ENCODE measurements at regions not wholly inside any gene's neighbourhood (a gene's known extent, or its start where the extent isn't known, plus 50 kb on each side); places are given as distances from the start of the nearest gene placed in this dataset.
"Not testable (repeated sequence)": the region's sequence is repeated elsewhere in the genome, so short reads cannot be mapped to it uniquely, and the experiment has no call there.

DNA sequence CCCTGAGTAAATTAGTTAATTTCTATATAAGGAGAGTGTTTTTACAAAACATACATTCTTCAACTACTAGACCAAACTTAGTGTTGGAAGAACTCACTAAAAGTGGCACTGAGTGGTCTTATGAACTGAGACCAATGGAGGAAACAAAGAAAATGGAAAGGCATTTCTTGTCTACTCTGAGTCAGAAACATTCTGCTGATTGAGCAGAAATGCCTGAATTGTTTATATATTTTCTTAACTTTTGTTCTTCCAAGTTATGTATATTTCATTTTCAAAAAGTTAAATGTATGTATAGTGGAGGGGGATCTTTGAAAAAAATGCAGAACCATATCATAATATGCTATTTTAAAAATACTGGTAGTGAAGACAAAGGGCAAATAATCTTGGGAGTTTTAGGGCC, 320.7 kb downstream of the HGF start:
- DNase-seq, result no peak
- Histone ChIP-seq H3K4me1 (no peaks in the 10 kb centered on the region), H3K9me3 (no peaks in the 10 kb centered on the region), H3K36me3 (no peaks in the 10 kb centered on the region), H3K27me3 (no peaks in the 10 kb centered on the region), H3K4me3 (no peak overlapping the region), H3K27ac (no peak overlapping the region)
- TF ChIP-seq POLR2A (IDR thresholded peaks at IDR 0.05), result no peak
- TF ChIP-seq, protein P1, sequence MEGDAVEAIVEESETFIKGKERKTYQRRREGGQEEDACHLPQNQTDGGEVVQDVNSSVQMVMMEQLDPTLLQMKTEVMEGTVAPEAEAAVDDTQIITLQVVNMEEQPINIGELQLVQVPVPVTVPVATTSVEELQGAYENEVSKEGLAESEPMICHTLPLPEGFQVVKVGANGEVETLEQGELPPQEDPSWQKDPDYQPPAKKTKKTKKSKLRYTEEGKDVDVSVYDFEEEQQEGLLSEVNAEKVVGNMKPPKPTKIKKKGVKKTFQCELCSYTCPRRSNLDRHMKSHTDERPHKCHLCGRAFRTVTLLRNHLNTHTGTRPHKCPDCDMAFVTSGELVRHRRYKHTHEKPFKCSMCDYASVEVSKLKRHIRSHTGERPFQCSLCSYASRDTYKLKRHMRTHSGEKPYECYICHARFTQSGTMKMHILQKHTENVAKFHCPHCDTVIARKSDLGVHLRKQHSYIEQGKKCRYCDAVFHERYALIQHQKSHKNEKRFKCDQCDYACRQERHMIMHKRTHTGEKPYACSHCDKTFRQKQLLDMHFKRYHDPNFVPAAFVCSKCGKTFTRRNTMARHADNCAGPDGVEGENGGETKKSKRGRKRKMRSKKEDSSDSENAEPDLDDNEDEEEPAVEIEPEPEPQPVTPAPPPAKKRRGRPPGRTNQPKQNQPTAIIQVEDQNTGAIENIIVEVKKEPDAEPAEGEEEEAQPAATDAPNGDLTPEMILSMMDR (IDR thresholded peaks at IDR 0.05), result no peak

DNA sequence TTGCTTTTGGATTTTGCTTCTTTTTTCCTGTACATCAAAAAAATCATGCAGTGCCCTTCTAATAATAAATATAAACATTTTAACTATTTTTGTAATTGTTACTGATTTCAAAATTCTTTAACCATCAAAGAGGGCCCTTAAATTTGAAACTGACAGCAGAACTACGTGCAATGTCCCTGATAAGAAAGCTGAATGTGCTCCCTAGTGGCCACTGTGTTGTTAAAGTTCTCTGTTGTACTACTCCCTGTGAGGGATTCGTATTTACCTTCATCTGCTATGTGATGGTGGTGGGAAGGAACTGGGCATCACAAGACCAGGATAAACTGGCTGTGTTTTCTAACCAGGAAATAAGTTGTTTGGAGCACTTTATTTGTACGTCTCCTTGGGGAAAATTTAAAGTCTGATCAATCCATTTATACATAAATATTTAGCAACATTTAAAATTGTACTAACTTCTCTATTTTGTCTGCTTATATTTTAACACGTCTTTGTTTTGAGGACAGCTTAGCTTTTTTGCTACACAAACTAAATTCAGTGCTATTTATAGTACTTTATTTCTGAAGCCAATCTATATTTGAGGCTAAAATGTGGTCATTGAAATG, 322.4 kb downstream of the HGF start:
- TF ChIP-seq, protein P1 (IDR thresholded peaks at IDR 0.05), result peak in 3 of 6 experiments; percentile 49 to 55 (median 52)
- TF ChIP-seq POLR2A (IDR thresholded peaks at IDR 0.05), result no peak
- H3K4me3 ChIP-seq, result no peak overlapping the region
- no peak overlapping the region for H3K27ac ChIP-seq
- no peaks in the 10 kb centered on the region for H3K4me1 ChIP-seq
- H3K36me3 ChIP-seq, result no peaks in the 10 kb centered on the region
- DNase-seq, result no peak
- no peaks in the 10 kb centered on the region for H3K9me3 ChIP-seq
- no peaks in the 10 kb centered on the region for H3K27me3 ChIP-seq

DNA sequence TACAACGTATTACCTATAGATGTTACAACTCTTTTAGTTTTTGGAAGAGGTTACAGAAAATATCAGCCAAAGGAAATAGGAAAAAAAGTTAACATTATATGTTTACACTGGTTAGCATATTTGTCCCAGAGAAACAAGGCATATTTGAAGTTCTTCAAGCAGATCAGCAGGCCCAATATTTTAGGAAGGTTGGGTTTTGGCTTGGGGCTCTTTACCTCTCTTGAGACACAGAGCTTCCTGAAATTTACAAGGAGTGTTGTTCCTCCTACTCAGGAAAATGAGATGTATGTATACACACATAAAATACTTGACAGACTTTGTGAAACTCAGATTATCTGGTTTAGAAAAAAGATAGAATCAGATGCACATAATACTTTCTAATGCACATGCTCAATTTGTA, 323.6 kb downstream of the HGF start:
- DNase-seq, result no peak
- TF ChIP-seq, protein P1 (IDR thresholded peaks at IDR 0.05), result no peak
- no peak for TF ChIP-seq POLR2A (IDR thresholded peaks at IDR 0.05)
- Histone ChIP-seq H3K4me1 (no peaks in the 10 kb centered on the region), H3K27me3 (no peaks in the 10 kb centered on the region), H3K4me3 (no peak overlapping the region), H3K27ac (no peak overlapping the region), H3K36me3 (no peaks in the 10 kb centered on the region), H3K9me3 (no peaks in the 10 kb centered on the region)

DNA sequence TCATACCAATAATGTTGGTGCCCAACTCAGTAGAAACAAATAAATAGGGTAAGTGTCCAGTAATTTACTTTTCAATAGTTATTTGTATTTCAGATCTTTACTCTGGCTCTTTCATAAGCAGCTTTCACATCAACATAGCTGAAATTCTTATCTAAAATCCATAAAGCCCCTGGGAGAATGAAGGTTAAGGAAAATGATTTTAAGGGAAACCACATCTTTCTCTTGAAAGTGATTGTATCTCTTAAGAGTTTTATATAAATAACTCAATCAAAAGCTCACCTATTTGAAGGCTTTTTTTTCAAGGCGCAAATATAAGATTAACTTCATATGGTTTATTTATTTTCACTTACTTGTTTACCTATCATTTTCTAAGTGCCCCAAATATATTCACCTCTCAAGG, 324.4 kb downstream of the HGF start:
- TF ChIP-seq, protein P1 (IDR thresholded peaks at IDR 0.05), result no peak
- TF ChIP-seq POLR2A (IDR thresholded peaks at IDR 0.05), result no peak
- H3K9me3 ChIP-seq, result no peaks in the 10 kb centered on the region
- no peak overlapping the region for H3K4me3 ChIP-seq
- DNase-seq, result no peak
- no peaks in the 10 kb centered on the region for H3K27me3 ChIP-seq
- no peak overlapping the region for H3K27ac ChIP-seq
- H3K36me3 ChIP-seq, result no peaks in the 10 kb centered on the region
- H3K4me1 ChIP-seq, result no peaks in the 10 kb centered on the region

DNA sequence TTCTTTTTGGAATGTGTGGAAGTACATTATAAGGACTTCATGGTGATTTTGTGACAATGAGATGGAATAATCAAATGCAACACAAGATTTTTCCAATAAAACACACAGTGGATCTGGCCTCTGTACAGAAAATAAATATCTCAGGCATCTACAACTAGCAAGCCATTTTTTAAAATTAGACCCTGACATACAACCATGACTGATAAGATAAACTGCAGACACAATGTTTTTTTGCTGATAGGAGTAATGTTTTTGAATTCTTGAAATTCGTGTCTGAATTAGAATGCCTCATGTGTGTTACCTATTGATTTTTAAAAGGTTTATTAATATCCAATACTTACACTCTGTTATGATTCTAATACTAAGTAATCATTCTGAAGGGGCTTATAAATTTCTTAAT, 328.1 kb downstream of the HGF start:
- no peaks in the 10 kb centered on the region for H3K9me3 ChIP-seq
- no peaks in the 10 kb centered on the region for H3K36me3 ChIP-seq
- no peaks in the 10 kb centered on the region for H3K4me1 ChIP-seq
- DNase-seq, result no peak
- TF ChIP-seq, protein P1 (IDR thresholded peaks at IDR 0.05), result no peak
- no peak for TF ChIP-seq POLR2A (IDR thresholded peaks at IDR 0.05)
- H3K4me3 ChIP-seq, result no peak overlapping the region
- H3K27me3 ChIP-seq, result no peaks in the 10 kb centered on the region
- no peak overlapping the region for H3K27ac ChIP-seq

DNA sequence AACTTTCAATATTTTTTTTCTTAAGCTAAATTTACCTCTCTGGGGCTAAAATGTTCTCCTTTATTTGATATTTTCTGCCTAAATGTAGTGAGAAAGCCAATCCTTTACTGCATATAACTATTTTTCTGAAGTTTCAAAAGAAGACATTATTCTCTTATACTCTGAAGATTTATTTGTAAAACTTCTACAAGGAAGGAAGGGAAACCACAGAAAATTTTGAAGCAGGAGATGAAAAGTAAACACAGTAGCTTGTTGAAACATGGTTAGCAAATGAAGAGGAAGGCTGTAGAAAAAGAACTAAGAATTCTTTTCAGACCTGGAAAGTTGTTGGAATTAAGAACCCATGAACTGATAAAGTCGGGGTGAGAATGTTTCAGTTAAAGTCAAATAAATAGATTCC, 330.3 kb downstream of the HGF start:
- no peak for TF ChIP-seq POLR2A (IDR thresholded peaks at IDR 0.05)
- TF ChIP-seq, protein P1 (IDR thresholded peaks at IDR 0.05), result no peak
- Histone ChIP-seq H3K4me1 (no peaks in the 10 kb centered on the region), H3K9me3 (no peaks in the 10 kb centered on the region), H3K4me3 (no peak overlapping the region), H3K27ac (no peak overlapping the region), H3K36me3 (no peaks in the 10 kb centered on the region), H3K27me3 (no peaks in the 10 kb centered on the region)
- no peak for DNase-seq

DNA sequence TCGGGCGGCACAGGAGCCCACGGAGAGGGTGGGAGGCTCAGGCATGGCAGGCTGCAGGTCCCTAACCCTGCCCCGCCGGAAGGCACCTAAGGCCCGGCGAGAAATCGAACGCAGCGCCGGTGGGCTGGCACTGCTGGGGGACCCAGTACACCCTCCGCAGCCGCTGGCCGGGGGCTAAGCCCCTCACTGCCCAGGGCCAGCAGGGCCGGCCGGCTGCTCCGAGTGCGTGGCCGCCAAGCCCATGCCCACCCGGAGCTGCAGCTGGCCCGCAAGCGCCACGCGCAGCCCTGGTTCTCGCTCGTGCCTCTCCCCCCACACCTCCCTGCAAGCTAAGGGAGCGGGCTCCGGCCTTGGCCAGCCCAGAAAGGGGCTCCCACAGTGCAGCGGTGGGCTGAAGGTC, 332.7 kb downstream of the HGF start:
- H3K4me3 ChIP-seq, H3K36me3 ChIP-seq, H3K9me3 ChIP-seq, H3K27me3 ChIP-seq, DNase-seq, H3K4me1 ChIP-seq, H3K27ac ChIP-seq: not testable (repeated sequence)
